CD4-positive, alpha-beta T cell treated with Interleukin-15 for 4 hours (primary cell): ENCODE measurements at regions not wholly inside any gene's neighbourhood (a gene's known extent, or its start where the extent isn't known, plus 50 kb on each side); places are given as distances from the start of the nearest gene placed in this dataset.

Experiments
- DNase-seq: peaks from one replicate; pipeline ENCODE4 v3.0.0-alpha.2; 2020; ENCODE audit warnings: low spot score

- no peak for DNase-seq
Observed at GRCh38 chr10:117928281-117928680, 118.5 kb downstream of the RAB11FIP2 start.

GRCh38 chr10:117928741-117929140 lies 118.0 kb downstream of the RAB11FIP2 start:
- no peak for DNase-seq

GRCh38 chr10:117929327-117930067 lies 117.2 kb downstream of the RAB11FIP2 start:
- DNase-seq, result no peak

DNA sequence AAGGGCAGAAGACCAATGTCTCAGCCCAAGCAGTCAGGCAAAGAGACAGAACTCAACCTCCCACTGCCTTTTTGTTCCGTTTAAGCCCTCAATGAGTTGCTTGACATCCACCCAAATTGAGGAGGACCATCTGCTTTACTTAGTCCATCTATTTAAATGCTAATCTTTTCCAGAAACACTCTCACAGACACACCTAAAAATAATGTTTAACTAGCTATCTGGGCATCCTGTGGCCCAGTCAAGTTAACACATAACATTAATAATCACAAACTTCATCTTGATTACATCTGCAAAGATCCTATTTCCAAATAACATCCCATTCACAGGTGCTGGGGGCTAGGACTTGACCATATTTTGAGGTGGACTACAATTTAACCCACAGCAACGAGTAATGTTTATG lies 115.7 kb downstream of the RAB11FIP2 start:
- no peak for DNase-seq

GRCh38 chr10:117933036-117933435 lies 113.7 kb downstream of the RAB11FIP2 start:
- no peak for DNase-seq

- DNase-seq, result no peak
Observed at GRCh38 chr10:117934477-117934876, 112.3 kb downstream of the RAB11FIP2 start.

GRCh38 chr10:117936141-117936540 lies 110.6 kb downstream of the RAB11FIP2 start:
- DNase-seq, result no peak

DNA sequence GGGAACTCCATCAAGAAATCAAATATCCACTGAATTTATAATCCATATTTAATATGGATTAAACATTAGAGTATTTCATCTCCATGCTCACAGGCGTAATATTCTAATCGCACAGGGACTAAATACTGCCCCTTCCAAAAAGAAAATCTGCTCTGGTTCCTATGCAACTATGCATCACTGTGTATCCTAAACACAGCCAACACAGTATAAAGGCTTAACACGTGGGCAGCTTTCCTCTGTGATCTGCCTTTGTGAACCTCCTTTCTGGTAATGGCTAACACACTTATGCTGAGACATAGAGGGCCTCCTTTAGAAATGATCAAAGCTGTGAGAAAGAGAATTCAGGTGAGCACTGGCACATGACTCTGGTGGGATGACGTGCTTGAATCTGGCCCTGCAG lies 110.2 kb downstream of the RAB11FIP2 start:
- DNase-seq, result no peak

GRCh38 chr10:117936976-117937375 lies 109.8 kb downstream of the RAB11FIP2 start:
- no peak for DNase-seq

GRCh38 chr10:117938104-117938503 lies 108.6 kb downstream of the RAB11FIP2 start:
- DNase-seq, result no peak

DNA sequence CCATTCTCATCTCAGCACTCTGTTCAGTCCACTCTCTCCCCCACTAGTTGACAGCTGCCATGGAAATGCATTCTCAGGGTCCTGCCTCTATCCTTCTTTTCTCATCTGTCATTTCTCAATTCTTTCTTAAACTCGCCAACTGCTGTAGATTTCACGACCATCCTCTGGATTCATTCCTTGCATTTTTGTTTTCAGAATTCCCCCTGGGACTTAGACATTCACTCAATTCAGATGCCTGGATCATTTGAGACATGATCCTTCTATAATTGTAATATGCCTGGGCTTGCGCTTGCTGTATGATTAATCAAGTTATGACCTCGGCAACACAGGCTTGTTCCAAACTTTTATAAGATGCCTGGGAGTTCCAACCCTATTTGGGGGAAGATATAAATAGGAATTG lies 104.5 kb downstream of the RAB11FIP2 start:
- DNase-seq, result no peak

- DNase-seq, result no peak
Observed at GRCh38 chr10:117944676-117945447, 101.9 kb downstream of the RAB11FIP2 start.

- DNase-seq, result no peak
Observed at GRCh38 chr10:117945651-117946050, 101.1 kb downstream of the RAB11FIP2 start.

- DNase-seq, result no peak
Observed at GRCh38 chr10:117946525-117947070, 100.1 kb downstream of the RAB11FIP2 start.

- DNase-seq, result no peak
Observed at GRCh38 chr10:117948493-117948892, 98.2 kb downstream of the RAB11FIP2 start.

GRCh38 chr10:117950408-117950807 lies 96.3 kb downstream of the RAB11FIP2 start:
- DNase-seq, result no peak
